ENCODE measurements at regions not wholly inside any gene's neighbourhood (a gene's known extent, or its start where the extent isn't known, plus 50 kb on each side); places are given as distances from the start of the nearest gene placed in this dataset.

DNA sequence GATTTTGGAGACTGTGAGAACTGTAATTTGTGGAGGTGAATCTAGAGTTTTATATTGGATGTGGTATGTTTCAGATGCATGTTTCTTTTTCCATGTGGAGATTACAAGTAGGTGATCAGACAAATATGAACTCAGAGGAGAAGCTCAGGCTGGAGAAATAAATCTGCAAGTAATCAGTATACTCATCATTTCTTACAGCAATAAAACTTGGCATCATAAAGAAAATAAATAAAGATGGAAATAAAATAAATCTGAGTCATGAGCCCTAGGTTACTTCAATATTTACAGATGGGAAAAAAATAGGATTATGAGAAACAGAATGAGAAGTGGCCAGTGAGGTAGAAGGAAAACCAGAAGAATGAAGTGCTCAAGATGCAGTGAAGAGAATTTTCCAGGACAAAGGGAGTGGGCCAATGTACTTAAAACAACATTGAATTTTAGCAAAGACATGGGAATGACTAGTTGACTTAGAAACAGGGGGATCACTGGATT lies 453.8 kb downstream of the DSC3 start:
- Histone ChIP-seq H4K20me1 (ENCODE audit: control insufficient read depth, insufficient read depth) (no peaks in the 10 kb centered on the region), H3K4me3 (no peak overlapping the region), H3K9me3 (replicated peaks; ENCODE audit: control insufficient read depth, insufficient read depth, low read length) (no peaks in the 10 kb centered on the region), H3K79me2 (ENCODE audit: control insufficient read depth, insufficient read depth, low read length) (no peaks in the 10 kb centered on the region), H2AFZ (ENCODE audit: control insufficient read depth, low read depth, low read length) (no peak overlapping the region), H3K4me2 (ENCODE audit: control insufficient read depth, insufficient read depth) (no peak overlapping the region), H3K9ac (ENCODE audit: control insufficient read depth, insufficient read depth, low read length) (no peak overlapping the region), H3K27ac (ENCODE audit: control insufficient read depth, insufficient read depth) (no peak overlapping the region), H3K4me1 (ENCODE audit: control insufficient read depth, insufficient read depth, low read length) (no peaks in the 10 kb centered on the region), H3K27me3 (replicated peaks in 1 of 2; ENCODE audit: control insufficient read depth in 2 of 2, insufficient read depth in 2 of 2, low read length in 1 of 2) (no peaks in the 10 kb centered on the region), H3K36me3 (ENCODE audit: control insufficient read depth in 2 of 2, insufficient read depth in 2 of 2, low read length in 1 of 2) (no peaks in the 10 kb centered on the region)
- FAIRE-seq = no peak
- TF ChIP-seq EP300 (IDR thresholded peaks at IDR 0.05; ENCODE audit: borderline replicate concordance in 1 of 2, control insufficient read depth in 1 of 2, low read depth in 2 of 2, low read length in 2 of 2) = no peak
- TF ChIP-seq SMAD5 (IDR thresholded peaks at IDR 0.05; ENCODE audit: low read depth) = no peak
- no peak for TF ChIP-seq TCF12 (IDR thresholded peaks at IDR 0.05; ENCODE audit: low read depth, low read length)
- no peak for TF ChIP-seq SIX5 (IDR thresholded peaks at IDR 0.05; ENCODE audit: low read depth, low read length, severe bottlenecking)
- TF ChIP-seq POLR2AphosphoS2 (IDR thresholded peaks at IDR 0.05; ENCODE audit: low read depth, low read length) = no peak
- TF ChIP-seq ESRRA (IDR thresholded peaks at IDR 0.05; ENCODE audit: low read length) = no peak
- TF ChIP-seq FOXK2 (IDR thresholded peaks at IDR 0.05) = no peak
- TF ChIP-seq SREBF2 (IDR thresholded peaks at IDR 0.05; ENCODE audit: low read length) = no peak
- no peak for TF ChIP-seq POLR2A (IDR thresholded peaks at IDR 0.05; ENCODE audit: low read depth, low read length)
- ChIA-PET SMC1A (ENCODE audit: uncharacterized antibody, unreplicated experiment) (no interaction called here), RAD21 (ENCODE audit: unreplicated experiment) (no interaction called here), CTCF (interaction anchor here (1.4 kb wide), 1 partner anchor 9 kb away, joined by 4 read pairs; no protein-coding TSS in a partner anchor), POLR2A (no interaction called here)
- BruUV-seq (replicated peaks) = no TSS peak
- in situ Hi-C loops (cut with MboI) (no loop called here), intact Hi-C loops (cut with micrococcal nuclease; ENCODE audit: unreplicated experiment) (no loop called here)
- ATAC-seq = no peak
- DNase-seq (ENCODE audit: low read depth, low spot score) = no peak

DNA sequence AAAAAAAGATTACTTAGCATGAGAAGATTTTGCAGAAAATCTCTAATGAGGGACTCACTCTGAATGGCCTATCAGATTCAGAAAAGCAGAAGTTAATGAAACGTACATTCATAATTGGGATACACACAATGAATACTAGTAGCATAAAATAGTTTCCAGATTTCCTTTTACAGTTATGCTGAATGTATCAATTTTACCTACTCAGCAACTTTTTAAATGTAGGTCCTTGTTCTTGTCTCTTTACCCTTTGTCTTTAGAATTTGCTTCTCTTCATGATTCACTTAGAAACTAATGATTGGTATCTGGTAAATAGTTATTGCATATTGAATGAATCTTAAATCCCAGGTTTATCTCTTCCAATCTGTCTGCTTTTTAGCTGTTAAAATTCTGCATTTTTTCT lies 458.8 kb downstream of the DSC3 start:
- WGBS (ENCODE audit: insufficient coverage, insufficient replicate concordance, low lambda C conversion rate, missing lambda C conversion rate) = 0% methylated on average over 1 of the region's 1 CpG
- in situ Hi-C loops (cut with MboI) (no loop called here), intact Hi-C loops (cut with micrococcal nuclease; ENCODE audit: unreplicated experiment) (no loop called here)
- FAIRE-seq (no peak), DNase-seq (ENCODE audit: low read depth, low spot score) (no peak), ATAC-seq (no peak)
- H3K27me3 ChIP-seq (replicated peaks in 1 of 2; ENCODE audit: control insufficient read depth in 2 of 2, insufficient read depth in 2 of 2, low read length in 1 of 2) = no peaks in the 10 kb centered on the region
- H2AFZ ChIP-seq (ENCODE audit: control insufficient read depth, low read depth, low read length) = no peak overlapping the region
- H3K27ac ChIP-seq (ENCODE audit: control insufficient read depth, insufficient read depth) = no peak overlapping the region
- no peaks in the 10 kb centered on the region for H4K20me1 ChIP-seq (ENCODE audit: control insufficient read depth, insufficient read depth)
- H3K4me3 ChIP-seq = no peak overlapping the region
- POLR2A ChIA-PET = no interaction called here
- no peaks in the 10 kb centered on the region for H3K9me3 ChIP-seq (replicated peaks; ENCODE audit: control insufficient read depth, insufficient read depth, low read length)
- TF ChIP-seq NBN (IDR thresholded peaks at IDR 0.05) = no peak
- TF ChIP-seq IKZF2 (IDR thresholded peaks at IDR 0.05) = no peak
- TF ChIP-seq GABPA (IDR thresholded peaks at IDR 0.05; ENCODE audit: low read depth) = no peak
- TF ChIP-seq RAD21 (IDR thresholded peaks at IDR 0.05; ENCODE audit: insufficient read depth, low read depth, low read length) = no peak
- TF ChIP-seq SUZ12 (IDR thresholded peaks at IDR 0.05; ENCODE audit: unreplicated experiment) = no peak
- TF ChIP-seq CBX5 (IDR thresholded peaks at IDR 0.05; ENCODE audit: low read depth) = no peak
- no peak for TF ChIP-seq KLF5 (IDR thresholded peaks at IDR 0.05; ENCODE audit: partially characterized antibody)
- TF ChIP-seq JUNB (IDR thresholded peaks at IDR 0.05) = no peak
- no peak for TF ChIP-seq PAX8 (IDR thresholded peaks at IDR 0.05)
- no peak for TF ChIP-seq HCFC1 (IDR thresholded peaks at IDR 0.05; ENCODE audit: low read length)
- TF ChIP-seq ZBED1 (IDR thresholded peaks at IDR 0.05; ENCODE audit: borderline replicate concordance) = no peak
- TF ChIP-seq RB1 (IDR thresholded peaks at IDR 0.05; ENCODE audit: borderline replicate concordance) = no peak
- no peak for TF ChIP-seq GATAD2B (conservative IDR thresholded peaks at IDR 0.05; ENCODE audit: low read depth)
- no peak overlapping the region for H3K9ac ChIP-seq (ENCODE audit: control insufficient read depth, insufficient read depth, low read length)
- no peak overlapping the region for H3K4me2 ChIP-seq (ENCODE audit: control insufficient read depth, insufficient read depth)
- no TSS peak for BruUV-seq (replicated peaks)
- no peaks in the 10 kb centered on the region for H3K4me1 ChIP-seq (ENCODE audit: control insufficient read depth, insufficient read depth, low read length)
- CTCF ChIA-PET = no interaction called here
- SMC1A ChIA-PET (ENCODE audit: uncharacterized antibody, unreplicated experiment) = interaction anchor here (0.7 to 1.6 kb wide), 2 partner anchors 12 to 350 kb away, joined by 3 read pairs; no protein-coding TSS in a partner anchor
- RAD21 ChIA-PET (ENCODE audit: unreplicated experiment) = interaction anchor here (0.6 kb wide), 1 partner anchor 117 kb away, joined by 3 read pairs; no protein-coding TSS in a partner anchor
- H3K79me2 ChIP-seq (ENCODE audit: control insufficient read depth, insufficient read depth, low read length) = no peaks in the 10 kb centered on the region
- H3K36me3 ChIP-seq (ENCODE audit: control insufficient read depth in 2 of 2, insufficient read depth in 2 of 2, low read length in 1 of 2) = no peaks in the 10 kb centered on the region
